H9 (cell line): ENCODE measurements at regions not wholly inside any gene's neighbourhood (a gene's known extent, or its start where the extent isn't known, plus 50 kb on each side); places are given as distances from the start of the nearest gene placed in this dataset.

Experiments
- DNase-seq: peaks from one replicate; pipeline ENCODE4 v3.0.0-alpha.2; 2017
- H2AFZ ChIP-seq: one replicate; pipeline ENCODE4 v1.6.1; 2013; ENCODE audit warnings: mild to moderate bottlenecking, low read length, control low read depth, moderate library complexity
- H2AK5ac ChIP-seq: 2 replicates; pipeline ENCODE4 v1.6.1; 2013; ENCODE audit warnings: low read length, control low read depth, mixed read lengths; ENCODE audit not compliant: insufficient read length
- H2BK120ac ChIP-seq: one replicate; pipeline ENCODE4 v1.6.1; 2013; ENCODE audit warnings: low read depth, mild to moderate bottlenecking, low read length, control low read depth, inconsistent platforms; ENCODE audit not compliant: poor library complexity, severe bottlenecking
- H2BK12ac ChIP-seq: 2 replicates; pipeline ENCODE4 v1.6.1; 2013; ENCODE audit warnings: low read length, control low read depth, mixed read lengths, low read depth; ENCODE audit not compliant: insufficient read length
- H2BK15ac ChIP-seq: 2 replicates; pipeline ENCODE4 v1.6.1; 2013; ENCODE audit warnings: low read depth, low read length, control low read depth
- H2BK20ac ChIP-seq: one replicate; pipeline ENCODE4 v1.6.1; 2013; ENCODE audit warnings: low read depth, mild to moderate bottlenecking, low read length, control low read depth, inconsistent platforms; ENCODE audit not compliant: poor library complexity, severe bottlenecking
- H2BK5ac ChIP-seq: 2 replicates; pipeline ENCODE4 v1.6.1; 2013; ENCODE audit warnings: low read length, control low read depth, mixed read lengths; ENCODE audit not compliant: insufficient read length
- H3K14ac ChIP-seq: 2 replicates; pipeline ENCODE4 v1.6.1; 2013; ENCODE audit warnings: low read length, control low read depth; ENCODE audit not compliant: insufficient read depth
- H3K18ac ChIP-seq: 2 replicates; pipeline ENCODE4 v1.6.1; 2013; ENCODE audit warnings: low read depth, mild to moderate bottlenecking, mixed read lengths, low read length, control low read depth; ENCODE audit not compliant: insufficient read length
- H3K23ac ChIP-seq: 2 replicates; pipeline ENCODE4 v1.6.1; 2013; ENCODE audit warnings: low read length, control low read depth, mixed read lengths, low read depth; ENCODE audit not compliant: insufficient read length
- H3K23me2 ChIP-seq: 2 replicates; pipeline ENCODE4 v1.6.1; 2013; ENCODE audit warnings: low read depth, mild to moderate bottlenecking, mixed read lengths, low read length, control low read depth; ENCODE audit not compliant: insufficient read length, poor library complexity, severe bottlenecking
- H3K27ac ChIP-seq: 2 replicates; pipeline ENCODE4 v1.5.1; 2013; ENCODE audit warnings: low read length, control low read depth, mixed read lengths, low read depth; ENCODE audit not compliant: insufficient read length
- H3K27me3 ChIP-seq: 2 replicates; pipeline ENCODE4 v1.6.1; 2013; ENCODE audit warnings: low read length, control low read depth, inconsistent platforms; ENCODE audit not compliant: insufficient read depth
- H3K4ac ChIP-seq: 2 replicates; pipeline ENCODE4 v1.6.1; 2013; ENCODE audit warnings: low read depth, mild to moderate bottlenecking, control low read depth, inconsistent platforms, low read length, moderate library complexity
- H3K4me1 ChIP-seq: 2 replicates; pipeline ENCODE4 v1.6.1; 2013; ENCODE audit warnings: low read length, control low read depth, inconsistent platforms; ENCODE audit not compliant: insufficient read depth
- H3K4me2 ChIP-seq: 2 replicates; pipeline ENCODE4 v1.6.1; 2013; ENCODE audit warnings: low read length, control low read depth, mixed read lengths; ENCODE audit not compliant: insufficient read length, insufficient read depth
- H3K56ac ChIP-seq: 2 replicates; pipeline ENCODE4 v1.6.1; 2013; ENCODE audit warnings: low read depth, mild to moderate bottlenecking, mixed read lengths, low read length, control low read depth; ENCODE audit not compliant: insufficient read length
- H3K79me1 ChIP-seq: 2 replicates; pipeline ENCODE4 v1.6.1; 2013; ENCODE audit warnings: low read depth, mild to moderate bottlenecking, moderate library complexity, low read length, control low read depth, inconsistent platforms; ENCODE audit not compliant: insufficient read depth, poor library complexity, severe bottlenecking
- H3K79me2 ChIP-seq: 2 replicates; pipeline ENCODE4 v1.6.1; 2013; ENCODE audit warnings: low read length, control low read depth, inconsistent platforms; ENCODE audit not compliant: insufficient read depth
- H3K9ac ChIP-seq: 2 replicates; pipeline ENCODE4 v1.6.1; 2013; ENCODE audit warnings: low read length, control low read depth, mixed read lengths; ENCODE audit not compliant: insufficient read length; ENCODE audit errors: extremely low read depth
- H3K9me3 ChIP-seq: one replicate; pipeline ENCODE4 v1.6.1; 2013; ENCODE audit warnings: low read depth, low read length, inconsistent platforms; ENCODE audit not compliant: control insufficient read depth
- H3T11ph ChIP-seq: one replicate; pipeline ENCODE4 v1.6.1; 2013; ENCODE audit warnings: mild to moderate bottlenecking, low read length, control low read depth, inconsistent platforms
- H4K20me1 ChIP-seq: one replicate; pipeline ENCODE4 v1.6.1; 2013; ENCODE audit not compliant: control insufficient read depth, insufficient read length, insufficient read depth
- H4K5ac ChIP-seq: 2 replicates; pipeline ENCODE4 v1.6.1; 2013; ENCODE audit warnings: low read depth, mild to moderate bottlenecking, mixed read lengths, low read length, control low read depth; ENCODE audit not compliant: insufficient read length
- H4K8ac ChIP-seq: replicated peaks from 2 replicates; pipeline ENCODE4 v1.6.1; 2013; ENCODE audit warnings: low read length, control low read depth, mixed read lengths, low read depth; ENCODE audit not compliant: insufficient read length
- H4K91ac ChIP-seq: 2 replicates; pipeline ENCODE4 v1.6.1; 2013; ENCODE audit warnings: low read depth, mild to moderate bottlenecking, moderate library complexity, mixed read lengths, low read length, control low read depth; ENCODE audit not compliant: insufficient read length
- H3K27ac Mint-ChIP-seq, 3 experiments: 2 replicates in 2 of 3; 3 replicates in 1 of 3; pipeline ENCODE4 v1.8.0; 2020 to 2021; ENCODE audit warnings: mixed read lengths in 3 of 3, mild to moderate bottlenecking in 1 of 3, moderate library complexity in 1 of 3
- H3K27me3 Mint-ChIP-seq: 2 replicates; pipeline ENCODE4 v1.8.0; 2021; ENCODE audit warnings: low read depth, mild to moderate bottlenecking, moderate library complexity, mixed read lengths
- H3K36me3 Mint-ChIP-seq, 3 experiments: 2 replicates in 2 of 3; 3 replicates in 1 of 3; pipeline ENCODE4 v1.8.0; 2020 to 2021; ENCODE audit warnings: low read depth in 3 of 3, mixed read lengths in 3 of 3; ENCODE audit not compliant: insufficient read depth in 1 of 3
- H3K4me1 Mint-ChIP-seq, 2 experiments: 2 replicates each; pipeline ENCODE4 v1.8.0; 2020; ENCODE audit warnings: mixed read lengths in 2 of 2
- H3K4me3 Mint-ChIP-seq, 2 experiments: 2 replicates in 1 of 2; 3 replicates in 1 of 2; pipeline ENCODE4 v1.8.0; 2020 to 2021; ENCODE audit warnings: mild to moderate bottlenecking in 2 of 2, mixed read lengths in 2 of 2, moderate library complexity in 1 of 2
- H3K9me3 Mint-ChIP-seq, 2 experiments: 2 replicates in 1 of 2; 3 replicates in 1 of 2; pipeline ENCODE4 v1.8.0; 2020; ENCODE audit warnings: mild to moderate bottlenecking in 2 of 2, mixed read lengths in 2 of 2, moderate library complexity in 1 of 2
- WGBS: extraction: QIAGEN DNeasy Blood & Tissue Kit; methylation state at CpG from one replicate; pipeline ENCODE4 v1.1.7; 2013; ENCODE audit warnings: missing lambda C conversion rate, low lambda C conversion rate, mixed read lengths; ENCODE audit not compliant: insufficient read length; ENCODE audit errors: extremely low coverage; 5-methylcytosine and 5-hydroxymethylcytosine counted together
- TF ChIP-seq, protein P1 (sequence below): fragments of 200-600 bp; sonication (generic); conservative IDR thresholded peaks from 3 replicates; pipeline ENCODE4 v1.8.0; 2021; ENCODE audit warnings: antibody characterized with exemption, mild to moderate bottlenecking

DNA sequence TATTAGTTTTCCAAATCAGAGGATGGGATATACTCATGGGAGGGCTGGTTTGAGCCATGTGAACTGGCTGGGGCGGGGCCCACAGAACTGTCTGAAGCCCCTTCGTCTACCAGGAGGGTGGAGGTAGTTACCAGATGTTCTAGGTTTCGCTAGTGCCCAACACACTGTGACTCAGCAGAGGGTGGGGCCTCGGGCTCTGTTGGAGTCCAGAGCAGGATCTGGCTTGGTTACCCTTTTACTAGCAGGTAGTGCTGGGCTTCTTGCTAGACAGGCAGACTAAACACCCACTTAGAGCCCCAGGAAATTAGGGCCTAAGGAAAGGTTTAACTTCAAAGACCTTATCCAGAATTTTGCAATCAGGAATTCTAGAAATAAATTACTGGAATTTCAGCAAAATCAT is 56.2 kb upstream of the CHRDL1 start:
- Histone ChIP-seq H3K79me2 (no peaks in the 10 kb centered on the region), H4K20me1 (no peaks in the 10 kb centered on the region), H3K14ac (no peak overlapping the region), H2AFZ (no peak overlapping the region), H4K91ac (no peak overlapping the region), H3K9ac (no peak overlapping the region), H2BK15ac (no peak overlapping the region), H3K4ac (no peak overlapping the region), H3K23ac (no peak overlapping the region), H3K79me1 (no peaks in the 10 kb centered on the region), H3K56ac (no peak overlapping the region), H4K8ac (no peak overlapping the region), H3K4me2 (no peak overlapping the region), H2BK5ac (no peak overlapping the region), H3K23me2 (no peaks in the 10 kb centered on the region), H3K4me1 (no peaks in the 10 kb centered on the region), H3T11ph (no peak overlapping the region), H2BK12ac (no peak overlapping the region), H3K18ac (no peak overlapping the region), H2AK5ac (no peak overlapping the region), H4K5ac (no peak overlapping the region), H3K27me3 (no peaks in the 10 kb centered on the region), H2BK120ac (no peak overlapping the region), H3K27ac (no peak overlapping the region), H3K9me3 (no peaks in the 10 kb centered on the region), H2BK20ac (no peak overlapping the region)
- Mint-ChIP-seq H3K9me3 (no peaks in the 10 kb centered on the region; a peak in 1 of 5 replicates), H3K27ac (no peak overlapping the region), H3K4me1 (peaks cover 21 to 22% of the 10 kb centered on the region in 2 experiments), H3K27me3 (no peaks in the 10 kb centered on the region), H3K36me3 (no peaks in the 10 kb centered on the region), H3K4me3 (no peak overlapping the region)
- TF ChIP-seq, protein P1, sequence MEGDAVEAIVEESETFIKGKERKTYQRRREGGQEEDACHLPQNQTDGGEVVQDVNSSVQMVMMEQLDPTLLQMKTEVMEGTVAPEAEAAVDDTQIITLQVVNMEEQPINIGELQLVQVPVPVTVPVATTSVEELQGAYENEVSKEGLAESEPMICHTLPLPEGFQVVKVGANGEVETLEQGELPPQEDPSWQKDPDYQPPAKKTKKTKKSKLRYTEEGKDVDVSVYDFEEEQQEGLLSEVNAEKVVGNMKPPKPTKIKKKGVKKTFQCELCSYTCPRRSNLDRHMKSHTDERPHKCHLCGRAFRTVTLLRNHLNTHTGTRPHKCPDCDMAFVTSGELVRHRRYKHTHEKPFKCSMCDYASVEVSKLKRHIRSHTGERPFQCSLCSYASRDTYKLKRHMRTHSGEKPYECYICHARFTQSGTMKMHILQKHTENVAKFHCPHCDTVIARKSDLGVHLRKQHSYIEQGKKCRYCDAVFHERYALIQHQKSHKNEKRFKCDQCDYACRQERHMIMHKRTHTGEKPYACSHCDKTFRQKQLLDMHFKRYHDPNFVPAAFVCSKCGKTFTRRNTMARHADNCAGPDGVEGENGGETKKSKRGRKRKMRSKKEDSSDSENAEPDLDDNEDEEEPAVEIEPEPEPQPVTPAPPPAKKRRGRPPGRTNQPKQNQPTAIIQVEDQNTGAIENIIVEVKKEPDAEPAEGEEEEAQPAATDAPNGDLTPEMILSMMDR, result no peak
- no CpG with 5 or more reads among the region's 4 CpGs for WGBS
- DNase-seq, result no peak
